GM21526 (cell line): ENCODE measurements at regions not wholly inside any gene's neighbourhood (a gene's known extent, or its start where the extent isn't known, plus 50 kb on each side); places are given as distances from the start of the nearest gene placed in this dataset.
"Not testable (repeated sequence)": the region's sequence is repeated elsewhere in the genome, so short reads cannot be mapped to it uniquely, and the experiment has no call there.

Source experiments
- ATAC-seq: cut with Tn5 transposase; IDR thresholded peaks from one replicate; pipeline ENCODE4 v1.9.1; 2021; ENCODE audit warnings: moderate library complexity; ENCODE audit not compliant: unreplicated experiment, low FRiP score

- ATAC-seq, result no peak
These were observed 260.4 kb upstream of the FANCL start for GRCh38 chr2:58501371-58502160.

DNA sequence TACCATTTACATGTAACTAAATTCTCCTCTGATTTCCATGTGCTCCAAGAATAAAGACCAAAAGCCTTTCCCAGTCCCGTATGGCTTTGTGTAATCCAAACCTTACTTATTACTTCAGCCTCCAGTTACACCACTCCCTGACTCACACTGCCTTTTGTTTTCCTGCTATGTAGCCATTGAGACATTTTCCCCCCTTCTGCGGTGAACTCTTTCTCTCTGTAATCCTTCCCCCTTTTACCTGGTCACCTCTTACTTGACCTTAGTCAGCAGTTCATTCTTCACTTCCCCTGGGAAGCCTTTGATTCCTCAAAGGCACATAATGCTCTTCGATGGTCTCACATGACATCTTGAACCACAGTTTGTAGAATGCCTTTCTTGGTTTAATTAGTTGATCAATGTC, 256.0 kb upstream of the FANCL start:
- ATAC-seq, result no peak

DNA sequence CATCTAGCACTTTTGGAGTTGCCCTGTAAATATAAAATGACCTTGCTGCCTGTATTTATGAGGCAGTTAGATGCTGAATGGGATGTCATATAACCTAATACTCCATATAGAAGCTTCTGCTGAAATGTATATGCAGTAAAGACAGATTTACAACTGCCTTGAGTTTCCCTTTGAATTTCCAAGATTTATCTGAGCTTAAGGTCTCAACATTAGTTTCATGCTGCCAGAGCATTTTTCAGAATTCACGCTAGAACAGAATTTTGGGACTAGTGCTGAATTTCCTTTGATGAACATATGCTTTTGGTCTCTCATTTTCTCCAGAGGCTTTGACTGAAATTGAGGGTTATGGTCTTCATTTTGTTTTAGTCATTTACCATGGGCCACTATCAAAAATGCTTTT, 254.7 kb upstream of the FANCL start:
- ATAC-seq, result no peak

GRCh38 chr2:58494071-58494501, 253.0 kb upstream of the FANCL start:
- ATAC-seq, result no peak

- no peak for ATAC-seq
These were observed 243.5 kb upstream of the FANCL start for GRCh38 chr2:58484629-58485028.

DNA sequence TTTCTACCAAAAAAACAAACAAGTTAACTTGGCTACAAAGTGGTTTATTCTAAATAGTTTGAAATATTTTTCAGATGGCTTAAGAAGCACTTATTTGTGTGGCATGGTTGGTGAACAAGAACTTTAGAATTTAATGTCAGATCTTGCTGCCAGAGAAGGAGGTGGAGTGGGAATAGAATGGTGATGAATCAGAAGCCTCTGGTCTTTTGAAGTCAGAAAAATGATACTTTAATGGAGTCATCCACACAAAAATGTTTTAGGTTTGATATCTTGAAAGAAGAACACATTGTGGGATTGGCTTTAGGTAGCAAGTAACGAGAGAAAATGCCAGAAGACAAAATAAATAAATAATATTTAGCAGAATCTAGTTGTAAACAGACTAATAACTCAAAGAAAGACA, 243.1 kb upstream of the FANCL start:
- no peak for ATAC-seq

DNA sequence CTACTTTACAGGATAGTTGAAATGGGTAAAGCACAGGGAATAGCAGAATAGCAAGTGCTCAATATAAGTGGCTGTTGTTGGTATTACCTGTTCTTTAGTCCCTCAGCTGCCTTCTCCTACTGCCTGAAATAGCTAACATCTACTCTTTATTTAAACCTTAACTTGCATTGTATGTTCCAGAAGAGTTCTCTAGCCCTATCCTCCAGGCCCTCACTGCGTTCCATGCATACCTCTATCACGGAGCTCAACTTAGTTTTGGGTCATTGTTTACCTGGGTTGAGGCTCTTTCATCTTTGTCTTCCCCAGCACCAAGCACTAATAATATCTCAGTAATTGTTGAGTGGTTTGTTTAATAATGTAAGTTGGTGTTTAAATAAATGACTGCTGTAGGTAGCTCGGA, 242.2 kb upstream of the FANCL start:
- no peak for ATAC-seq

GRCh38 chr2:58481670-58482069, 240.5 kb upstream of the FANCL start:
- ATAC-seq, result no peak

DNA sequence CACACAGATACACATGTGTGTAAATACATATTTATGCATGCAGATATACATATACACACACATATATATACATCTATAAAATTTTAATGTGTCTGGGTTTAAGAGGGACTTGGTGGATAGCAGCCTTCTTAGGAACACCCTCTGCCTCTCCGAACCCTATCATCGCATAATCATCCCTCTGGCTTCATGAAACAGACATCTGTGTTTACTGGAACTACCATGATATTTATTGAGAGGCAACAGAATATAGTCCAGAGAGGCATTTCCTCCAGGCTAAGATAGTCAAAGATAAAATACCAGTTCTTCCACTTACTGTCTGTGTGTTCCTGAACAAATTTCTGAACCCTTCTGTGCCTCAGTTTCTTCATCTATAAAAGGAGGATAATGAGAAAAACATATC, 239.0 kb upstream of the FANCL start:
- ATAC-seq, result no peak

DNA sequence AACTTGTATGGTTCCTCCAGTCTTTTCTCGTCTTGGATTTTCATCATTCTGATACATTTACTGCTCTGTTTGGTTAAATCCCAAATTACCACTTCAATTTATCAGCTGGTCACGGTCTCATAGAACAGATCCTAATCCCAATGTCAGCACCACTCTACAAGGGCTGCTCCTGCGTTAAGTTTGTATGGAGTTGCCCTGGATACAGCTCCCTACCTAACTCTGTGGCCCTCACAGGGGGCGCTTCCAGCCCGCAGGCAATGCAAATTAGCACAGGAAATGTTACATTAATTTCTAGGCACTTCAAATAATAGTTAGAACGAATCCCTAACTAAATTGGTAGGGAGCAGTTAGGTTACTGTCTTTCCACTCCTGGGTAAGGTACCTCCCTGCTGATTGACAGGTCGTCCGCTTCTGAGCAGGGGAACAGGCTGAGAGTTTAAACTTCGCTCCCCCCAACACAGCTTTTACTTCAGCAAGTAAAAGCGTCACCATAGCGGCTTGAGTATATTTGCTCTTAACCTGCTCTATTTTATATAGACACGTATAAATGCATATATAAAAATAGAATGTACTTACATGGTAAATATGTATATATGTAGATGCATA, 238.5 kb upstream of the FANCL start:
- no peak for ATAC-seq

DNA sequence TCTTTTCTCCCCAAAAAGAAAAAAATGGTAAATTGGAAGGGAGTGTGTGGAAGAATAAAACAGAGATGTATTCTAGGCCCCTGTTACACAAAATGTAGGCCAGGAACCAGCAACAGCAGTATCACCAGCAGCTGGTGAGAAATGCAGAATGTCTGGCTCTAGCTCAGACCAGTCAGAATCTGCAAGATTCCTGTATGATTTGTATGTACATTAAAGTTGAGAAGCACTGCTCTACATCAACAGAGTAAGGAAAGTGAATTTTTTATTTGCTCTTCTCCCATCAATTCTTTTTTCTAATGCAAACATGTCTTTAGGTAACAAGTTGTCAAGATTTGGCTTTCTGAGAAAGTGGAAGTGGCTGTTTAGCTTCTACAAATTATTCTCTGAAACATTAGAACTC, 235.4 kb upstream of the FANCL start:
- no peak for ATAC-seq

- ATAC-seq, result no peak
These were observed 234.6 kb upstream of the FANCL start for GRCh38 chr2:58475756-58476155.

- no peak for ATAC-seq
These were observed 232.0 kb upstream of the FANCL start for GRCh38 chr2:58473165-58473564.

DNA sequence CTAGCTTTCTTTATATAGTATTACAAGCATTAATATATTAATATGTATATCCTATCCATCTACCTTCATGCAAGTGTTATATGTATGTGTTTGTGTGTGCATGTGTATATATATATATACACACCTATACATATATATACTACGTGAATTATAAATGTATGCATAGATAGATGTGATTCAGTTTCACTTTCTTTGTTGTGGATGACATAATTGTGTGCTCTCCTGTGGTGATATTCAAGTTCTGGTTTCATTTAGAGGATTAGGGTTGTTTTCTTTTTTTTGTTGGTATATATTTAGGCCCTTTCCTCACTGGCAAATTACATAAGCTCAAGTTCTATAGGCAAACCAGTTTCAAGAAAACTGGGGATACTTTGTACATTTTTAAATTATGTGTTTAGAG, 225.7 kb upstream of the FANCL start:
- ATAC-seq, result no peak

DNA sequence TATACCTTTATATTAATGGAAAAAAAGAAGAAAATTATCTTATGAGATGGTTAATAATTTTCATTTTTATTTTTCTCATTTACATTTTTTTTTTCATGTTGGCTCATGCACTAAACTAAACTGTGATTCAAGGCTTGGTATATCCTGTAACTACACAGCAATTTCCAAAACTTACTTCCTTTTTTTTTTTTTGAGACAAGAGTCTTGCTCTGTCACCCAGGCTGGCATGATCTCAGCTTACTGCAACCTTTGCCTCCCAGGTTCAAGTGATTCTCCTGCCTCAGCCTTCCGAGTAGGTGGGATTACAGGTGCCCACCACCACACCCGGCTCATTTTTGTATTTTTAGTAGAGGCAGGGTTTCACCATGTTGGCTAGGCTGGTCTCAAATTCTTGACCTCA, 224.9 kb upstream of the FANCL start:
- ATAC-seq, result not testable (repeated sequence)

DNA sequence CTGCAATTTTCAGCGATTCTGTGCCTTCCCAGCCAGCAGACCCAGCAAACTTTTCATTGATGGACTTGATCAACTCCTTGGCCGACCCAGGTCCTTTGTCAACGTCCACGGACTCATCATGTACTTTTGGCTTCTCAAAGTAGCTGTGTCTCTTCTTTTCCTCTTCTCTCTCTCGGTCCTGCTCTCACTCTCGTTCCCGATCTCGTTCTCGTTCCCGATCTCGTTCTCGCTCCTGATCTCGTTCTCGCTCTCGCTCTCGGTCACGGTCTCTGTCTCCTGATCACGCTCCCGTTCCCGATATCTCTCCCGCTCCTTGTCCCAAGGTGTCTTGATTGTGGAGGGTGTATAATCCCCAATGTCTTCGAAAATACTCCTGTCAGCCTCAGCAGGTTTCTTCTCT, 219.5 kb upstream of the FANCL start:
- ATAC-seq, result no peak

DNA sequence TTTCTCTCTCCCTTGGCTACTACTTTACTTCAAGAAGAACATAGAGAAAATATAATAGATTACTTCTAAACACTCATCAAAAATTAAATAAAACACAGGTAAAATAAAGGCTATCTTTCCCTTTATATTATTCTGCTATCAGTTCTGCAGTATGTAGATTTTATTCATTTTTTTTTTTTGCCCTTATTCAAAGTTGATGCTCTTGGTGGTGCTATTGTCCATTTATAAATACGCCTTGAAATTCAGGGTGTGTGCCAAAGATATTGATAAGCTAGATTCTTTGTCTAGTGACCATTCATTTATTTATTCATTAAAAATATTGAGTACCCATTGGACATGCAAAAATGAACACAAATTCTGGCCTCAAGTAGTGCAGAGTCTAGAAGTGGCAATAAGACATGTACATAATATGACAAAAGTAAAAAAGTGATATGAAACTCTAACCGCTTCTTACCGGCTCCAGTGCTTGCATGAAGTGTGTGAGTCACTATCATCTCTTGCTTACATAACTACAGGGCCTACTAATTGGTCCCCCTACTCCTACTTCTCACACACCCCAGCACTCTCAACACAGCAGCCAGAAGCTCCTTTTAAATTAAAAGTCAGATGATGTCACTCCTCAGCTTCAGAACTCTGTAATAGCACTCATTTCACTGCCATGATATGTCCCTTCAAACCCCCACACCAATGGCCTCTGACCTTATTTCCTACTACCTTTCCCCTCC, 208.3 kb upstream of the FANCL start:
- peak; percentile 89 for ATAC-seq

GRCh38 chr2:58448845-58449244, 207.7 kb upstream of the FANCL start:
- ATAC-seq, result no peak

DNA sequence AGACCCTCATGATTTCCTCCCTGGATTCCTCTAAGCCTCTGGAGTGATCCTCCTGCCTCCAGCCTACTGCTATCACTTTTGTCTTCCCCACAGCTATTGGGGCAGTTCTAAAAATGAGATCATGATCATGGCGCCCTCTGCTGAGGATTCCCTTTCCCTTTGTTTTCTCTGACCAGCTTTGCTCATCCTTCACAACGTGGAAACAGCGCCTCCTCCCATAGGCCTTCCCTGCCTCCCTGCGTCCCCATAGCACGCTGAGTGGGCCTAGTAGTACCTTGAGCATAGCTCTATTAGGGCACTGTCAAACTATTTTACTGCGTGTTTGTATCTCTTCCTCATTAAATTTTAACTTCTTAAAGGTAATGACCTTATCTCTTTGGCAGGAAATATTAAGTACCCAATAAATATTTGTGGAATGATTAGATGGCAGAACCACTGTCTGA, 207.0 kb upstream of the FANCL start:
- peak; percentile 60 for ATAC-seq

DNA sequence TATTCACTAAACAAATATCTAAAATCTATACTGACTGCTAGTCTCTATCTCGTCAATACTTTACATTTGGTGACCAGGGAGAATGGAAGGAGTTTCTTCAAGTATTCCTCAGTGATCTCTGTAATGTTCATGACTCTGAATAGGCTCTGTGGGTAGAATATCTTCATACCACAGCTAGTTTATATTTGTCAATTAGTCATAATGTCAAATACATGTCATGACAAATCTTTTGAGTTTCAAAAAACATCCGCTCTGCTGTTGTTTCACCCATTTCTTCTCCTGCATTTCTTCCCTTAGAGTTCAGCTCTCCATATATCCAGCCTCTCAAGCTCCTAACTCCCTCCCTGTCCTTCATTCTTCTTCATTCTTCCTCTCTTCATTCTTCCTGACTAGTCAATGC, 206.5 kb upstream of the FANCL start:
- no peak for ATAC-seq

- ATAC-seq, result no peak
These were observed 200.5 kb upstream of the FANCL start for GRCh38 chr2:58441643-58442042.

GRCh38 chr2:58436872-58437271, 195.7 kb upstream of the FANCL start:
- ATAC-seq, result no peak
